ENCODE measurements at regions not wholly inside any gene's neighbourhood (a gene's known extent, or its start where the extent isn't known, plus 50 kb on each side); places are given as distances from the start of the nearest gene placed in this dataset.

DNA sequence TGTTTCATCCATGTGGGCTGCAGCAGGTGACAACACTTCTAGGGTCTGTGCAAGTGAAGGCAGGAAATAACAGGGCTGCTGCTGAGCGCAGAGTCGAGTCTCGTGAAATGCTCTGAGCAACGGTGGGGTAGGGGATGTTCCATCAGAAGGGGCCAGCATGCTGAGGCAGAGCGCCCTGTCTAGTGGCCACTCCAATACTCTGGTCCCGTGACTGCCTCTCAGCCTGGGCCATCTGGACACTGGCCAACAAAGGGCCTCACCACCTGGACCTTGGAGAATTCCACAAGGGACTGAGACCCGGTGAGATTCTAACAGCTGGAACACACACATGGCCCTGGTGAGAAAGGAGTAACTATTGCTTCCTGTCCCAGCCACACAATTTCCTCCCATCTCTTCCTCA lies 375.7 kb downstream of the SHANK2 start:
- Histone ChIP-seq H3K4me3 (ENCODE audit: low read depth, low read length, poor library complexity, severe bottlenecking) (no peak overlapping the region), H3K27me3 (replicated peaks; ENCODE audit: insufficient read depth, low read depth, low read length, poor library complexity) (peaks cover 5% of the 10 kb centered on the region), H3K9me3 (ENCODE audit: low read depth, low read length, poor library complexity, severe bottlenecking) (no peaks in the 10 kb centered on the region), H3K27ac (ENCODE audit: low read depth, low read length, poor library complexity, severe bottlenecking) (no peak overlapping the region), H3K36me3 (ENCODE audit: insufficient read depth, low read length, poor library complexity, severe bottlenecking) (no peaks in the 10 kb centered on the region), H3K4me1 (ENCODE audit: insufficient read depth, low read length, poor library complexity, severe bottlenecking) (no peaks in the 10 kb centered on the region)
- no peak for TF ChIP-seq EZH2 (IDR thresholded peaks at IDR 0.05; ENCODE audit: borderline replicate concordance, low read depth, low read length, poor library complexity, severe bottlenecking)
- TF ChIP-seq, protein P1, sequence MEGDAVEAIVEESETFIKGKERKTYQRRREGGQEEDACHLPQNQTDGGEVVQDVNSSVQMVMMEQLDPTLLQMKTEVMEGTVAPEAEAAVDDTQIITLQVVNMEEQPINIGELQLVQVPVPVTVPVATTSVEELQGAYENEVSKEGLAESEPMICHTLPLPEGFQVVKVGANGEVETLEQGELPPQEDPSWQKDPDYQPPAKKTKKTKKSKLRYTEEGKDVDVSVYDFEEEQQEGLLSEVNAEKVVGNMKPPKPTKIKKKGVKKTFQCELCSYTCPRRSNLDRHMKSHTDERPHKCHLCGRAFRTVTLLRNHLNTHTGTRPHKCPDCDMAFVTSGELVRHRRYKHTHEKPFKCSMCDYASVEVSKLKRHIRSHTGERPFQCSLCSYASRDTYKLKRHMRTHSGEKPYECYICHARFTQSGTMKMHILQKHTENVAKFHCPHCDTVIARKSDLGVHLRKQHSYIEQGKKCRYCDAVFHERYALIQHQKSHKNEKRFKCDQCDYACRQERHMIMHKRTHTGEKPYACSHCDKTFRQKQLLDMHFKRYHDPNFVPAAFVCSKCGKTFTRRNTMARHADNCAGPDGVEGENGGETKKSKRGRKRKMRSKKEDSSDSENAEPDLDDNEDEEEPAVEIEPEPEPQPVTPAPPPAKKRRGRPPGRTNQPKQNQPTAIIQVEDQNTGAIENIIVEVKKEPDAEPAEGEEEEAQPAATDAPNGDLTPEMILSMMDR (conservative IDR thresholded peaks at IDR 0.05; ENCODE audit: low read depth, low read length): no peak
- BruUV-seq (replicated peaks): no TSS peak
- ChIA-PET POLR2A (ENCODE audit: low non-redundant PET) (no interaction called here), CTCF (no interaction called here)
- DNase-seq (ENCODE audit: low spot score): no peak
- intact Hi-C loops (cut with micrococcal nuclease; ENCODE audit: unreplicated experiment): no loop called here

DNA sequence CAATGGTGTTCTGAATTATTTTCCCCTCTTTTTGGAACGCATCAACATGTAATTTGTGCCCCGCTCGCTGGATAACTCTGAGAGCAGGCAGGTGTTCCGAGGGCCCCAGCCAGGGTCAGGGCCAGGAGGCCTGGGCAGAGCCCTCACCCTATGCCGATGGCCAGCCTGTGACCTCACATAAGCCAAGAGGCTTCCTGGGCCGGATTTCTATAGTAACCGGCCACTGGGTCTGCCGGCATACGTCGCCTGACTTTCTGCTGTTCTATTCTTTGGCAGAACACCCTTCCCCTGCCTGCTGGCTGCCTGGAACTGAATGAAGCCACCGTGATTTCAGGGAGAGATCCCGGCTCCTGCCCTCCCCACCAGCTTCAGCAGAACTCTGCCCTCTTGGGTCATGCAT lies 375.2 kb downstream of the SHANK2 start:
- CTCF ChIA-PET: no interaction called here
- no peaks in the 10 kb centered on the region for H3K36me3 ChIP-seq (ENCODE audit: insufficient read depth, low read length, poor library complexity, severe bottlenecking)
- H3K4me3 ChIP-seq (ENCODE audit: low read depth, low read length, poor library complexity, severe bottlenecking): no peak overlapping the region
- DNase-seq (ENCODE audit: low spot score): no peak
- H3K4me1 ChIP-seq (ENCODE audit: insufficient read depth, low read length, poor library complexity, severe bottlenecking): no peaks in the 10 kb centered on the region
- H3K27ac ChIP-seq (ENCODE audit: low read depth, low read length, poor library complexity, severe bottlenecking): no peak overlapping the region
- no TSS peak for BruUV-seq (replicated peaks)
- POLR2A ChIA-PET (ENCODE audit: low non-redundant PET): no interaction called here
- peaks cover 5% of the 10 kb centered on the region for H3K27me3 ChIP-seq (replicated peaks; ENCODE audit: insufficient read depth, low read depth, low read length, poor library complexity)
- intact Hi-C loops (cut with micrococcal nuclease; ENCODE audit: unreplicated experiment): no loop called here
- no peaks in the 10 kb centered on the region for H3K9me3 ChIP-seq (ENCODE audit: low read depth, low read length, poor library complexity, severe bottlenecking)
- TF ChIP-seq, protein P1 (conservative IDR thresholded peaks at IDR 0.05; ENCODE audit: low read depth, low read length): no peak
- TF ChIP-seq EZH2 (IDR thresholded peaks at IDR 0.05; ENCODE audit: borderline replicate concordance, low read depth, low read length, poor library complexity, severe bottlenecking): no peak

DNA sequence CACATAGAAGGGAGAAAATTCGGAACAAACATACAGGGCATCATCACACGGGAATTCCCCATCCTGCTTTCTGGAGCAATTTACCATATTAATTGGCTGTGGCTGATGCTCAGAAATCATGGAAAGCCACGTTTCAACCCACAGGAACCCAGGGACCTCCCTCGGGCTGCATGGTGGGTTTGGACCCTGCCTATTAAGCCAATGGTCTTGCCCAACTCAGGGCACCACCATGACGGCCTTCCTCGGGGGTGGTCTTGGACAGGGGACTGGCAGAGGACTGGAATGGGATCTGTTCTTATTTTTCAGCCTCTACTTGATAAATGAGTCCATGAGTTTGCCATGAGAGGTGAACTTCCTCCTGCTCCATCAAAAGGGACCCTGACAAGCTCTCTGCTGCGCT lies 374.0 kb downstream of the SHANK2 start:
- CTCF ChIA-PET: no interaction called here

More for the DNA sequence above, 374.0 kb downstream of the SHANK2 start:
- Histone ChIP-seq H3K27me3 (replicated peaks; ENCODE audit: insufficient read depth, low read depth, low read length, poor library complexity) (peaks cover 10% of the 10 kb centered on the region), H3K4me1 (ENCODE audit: insufficient read depth, low read length, poor library complexity, severe bottlenecking) (no peaks in the 10 kb centered on the region), H3K9me3 (ENCODE audit: low read depth, low read length, poor library complexity, severe bottlenecking) (no peaks in the 10 kb centered on the region), H3K27ac (ENCODE audit: low read depth, low read length, poor library complexity, severe bottlenecking) (no peak overlapping the region), H3K36me3 (ENCODE audit: insufficient read depth, low read length, poor library complexity, severe bottlenecking) (no peaks in the 10 kb centered on the region), H3K4me3 (ENCODE audit: low read depth, low read length, poor library complexity, severe bottlenecking) (no peak overlapping the region)
- no peak for DNase-seq (ENCODE audit: low spot score)
- TF ChIP-seq, protein P1 (conservative IDR thresholded peaks at IDR 0.05; ENCODE audit: low read depth, low read length): no peak
- no peak for TF ChIP-seq EZH2 (IDR thresholded peaks at IDR 0.05; ENCODE audit: borderline replicate concordance, low read depth, low read length, poor library complexity, severe bottlenecking)
- intact Hi-C loops (cut with micrococcal nuclease; ENCODE audit: unreplicated experiment): no loop called here
- POLR2A ChIA-PET (ENCODE audit: low non-redundant PET): no interaction called here
- no TSS peak for BruUV-seq (replicated peaks)

Measured in A673 (cell line).